Astrocyte (in vitro differentiated cells and primary cell): ENCODE measurements at regions not wholly inside any gene's neighbourhood (a gene's known extent, or its start where the extent isn't known, plus 50 kb on each side); places are given as distances from the start of the nearest gene placed in this dataset.
"Not testable (repeated sequence)": the region's sequence is repeated elsewhere in the genome, so short reads cannot be mapped to it uniquely, and the experiment has no call there.

ENCODE experiments used
- DNase-seq: peaks from one replicate; pipeline ENCODE4 v3.0.0-alpha.2; 2010; ENCODE audit warnings: low read depth
- FAIRE-seq: peaks from 2 replicates; lab custom pipeline; 2011; peaks lifted over from hg19 to GRCh38; lab: Jason Lieb, UNC
- H2AFZ ChIP-seq: 2 replicates; pipeline ENCODE4 v1.6.0; 2012; ENCODE audit warnings: low read depth, low read length, inconsistent platforms
- H3K27ac ChIP-seq: 2 replicates; pipeline ENCODE4 v1.5.1; 2011; ENCODE audit warnings: low read depth, low read length, inconsistent platforms
- H3K27me3 ChIP-seq: 2 replicates; pipeline ENCODE4 v1.6.0; 2011; ENCODE audit warnings: low read length, inconsistent platforms; ENCODE audit not compliant: insufficient read depth
- H3K36me3 ChIP-seq: 2 replicates; pipeline ENCODE4 v1.5.1; 2011; ENCODE audit warnings: low read length, inconsistent platforms; ENCODE audit not compliant: insufficient read depth
- H3K4me1 ChIP-seq: 2 replicates; pipeline ENCODE4 v1.5.1; 2011; ENCODE audit warnings: low read length, inconsistent platforms; ENCODE audit not compliant: insufficient read depth
- H3K4me2 ChIP-seq: 2 replicates; pipeline ENCODE4 v1.6.0; 2012; ENCODE audit warnings: low read length, inconsistent platforms
- H3K4me3 ChIP-seq: 2 replicates; pipeline ENCODE4 v1.5.1; 2011; ENCODE audit warnings: low read depth, mild to moderate bottlenecking, low read length, inconsistent platforms; ENCODE audit not compliant: insufficient read depth
- H3K79me2 ChIP-seq: 2 replicates; pipeline ENCODE4 v1.6.0; 2012; ENCODE audit warnings: mild to moderate bottlenecking, low read length, inconsistent platforms; ENCODE audit not compliant: insufficient read depth
- H3K9ac ChIP-seq: 2 replicates; pipeline ENCODE4 v1.6.0; 2012; ENCODE audit warnings: mild to moderate bottlenecking, low read length, inconsistent platforms
- H3K9me3 ChIP-seq: 2 replicates; pipeline ENCODE4 v1.5.1; 2012; ENCODE audit warnings: low read depth, mild to moderate bottlenecking, low read length, inconsistent platforms; ENCODE audit not compliant: insufficient read depth
- H4K20me1 ChIP-seq: 2 replicates; pipeline ENCODE4 v1.6.0; 2012; ENCODE audit warnings: low read length, inconsistent platforms; ENCODE audit not compliant: insufficient read depth
- H3K27ac Mint-ChIP-seq: one replicate; pipeline ENCODE4 v1.8.0; 2021; ENCODE audit warnings: mild to moderate bottlenecking, mixed read lengths; ENCODE audit not compliant: unreplicated experiment
- H3K27me3 Mint-ChIP-seq: one replicate; pipeline ENCODE4 v1.8.0; 2021; ENCODE audit warnings: low read depth, mixed read lengths; ENCODE audit not compliant: unreplicated experiment
- H3K36me3 Mint-ChIP-seq: one replicate; pipeline ENCODE4 v1.8.0; 2021; ENCODE audit warnings: low read depth, mixed read lengths; ENCODE audit not compliant: unreplicated experiment
- H3K4me1 Mint-ChIP-seq: one replicate; pipeline ENCODE4 v1.8.0; 2021; ENCODE audit warnings: low read depth, mixed read lengths; ENCODE audit not compliant: unreplicated experiment
- H3K4me3 Mint-ChIP-seq: one replicate; pipeline ENCODE4 v1.8.0; 2021; ENCODE audit warnings: mild to moderate bottlenecking, moderate library complexity, mixed read lengths; ENCODE audit not compliant: unreplicated experiment
- H3K9me3 Mint-ChIP-seq: one replicate; pipeline ENCODE4 v1.8.0; 2021; ENCODE audit warnings: mild to moderate bottlenecking, mixed read lengths; ENCODE audit not compliant: unreplicated experiment
- CTCF ChIP-seq: IDR thresholded peaks from 2 replicates; pipeline ENCODE4 v1.5.1; 2011; ENCODE audit warnings: low read depth, mild to moderate bottlenecking, inconsistent platforms, low read length, moderate library complexity; ENCODE audit not compliant: insufficient read depth
- EZH2 ChIP-seq: IDR thresholded peaks from 2 replicates; pipeline ENCODE4 v1.6.1; 2012; ENCODE audit warnings: mild to moderate bottlenecking, low read length, inconsistent platforms; ENCODE audit not compliant: insufficient read depth

GRCh38 chrX:30995060-30995700, 76.7 kb downstream of the FTHL17 start:
- Histone ChIP-seq H4K20me1 (no peaks in the 10 kb centered on the region), H3K4me1 (no peaks in the 10 kb centered on the region), H3K9ac (no peak overlapping the region), H3K4me3 (no peak overlapping the region), H2AFZ (no peak overlapping the region), H3K36me3 (no peaks in the 10 kb centered on the region), H3K27me3 (no peaks in the 10 kb centered on the region), H3K9me3 (no peaks in the 10 kb centered on the region), H3K4me2 (no peak overlapping the region), H3K27ac (no peak overlapping the region), H3K79me2 (no peaks in the 10 kb centered on the region)
- no peak for TF ChIP-seq EZH2
- TF ChIP-seq CTCF: no peak
- Mint-ChIP-seq H3K27ac (no peak overlapping the region), H3K36me3 (no peaks in the 10 kb centered on the region), H3K9me3 (no peaks in the 10 kb centered on the region), H3K4me1 (peaks cover 5% of the 10 kb centered on the region), H3K4me3 (no peak overlapping the region), H3K27me3 (no peaks in the 10 kb centered on the region)
- DNase-seq: no peak
- FAIRE-seq: no peak

- DNase-seq, H4K20me1 ChIP-seq, H3K27ac Mint-ChIP-seq, H3K27ac ChIP-seq, H3K9me3 ChIP-seq, H3K27me3 ChIP-seq, H2AFZ ChIP-seq, H3K4me1 ChIP-seq, H3K9ac ChIP-seq, H3K4me1 Mint-ChIP-seq, H3K27me3 Mint-ChIP-seq, H3K36me3 Mint-ChIP-seq, H3K4me3 ChIP-seq, H3K9me3 Mint-ChIP-seq, H3K4me2 ChIP-seq, H3K79me2 ChIP-seq, H3K4me3 Mint-ChIP-seq, H3K36me3 ChIP-seq, FAIRE-seq: not testable (repeated sequence)
Observed at GRCh38 chrX:30994018-30994417, 77.8 kb downstream of the FTHL17 start.

- H3K4me1 Mint-ChIP-seq: peaks cover 5% of the 10 kb centered on the region
- no peak for TF ChIP-seq EZH2
- TF ChIP-seq CTCF: no peak
- Histone ChIP-seq H2AFZ (no peak overlapping the region), H3K36me3 (no peaks in the 10 kb centered on the region), H3K9ac (no peak overlapping the region), H3K4me1 (no peaks in the 10 kb centered on the region), H3K79me2 (no peaks in the 10 kb centered on the region), H3K4me3 (no peak overlapping the region), H3K4me2 (no peak overlapping the region), H3K27me3 (no peaks in the 10 kb centered on the region), H3K9me3 (no peaks in the 10 kb centered on the region), H3K27ac (no peak overlapping the region), H4K20me1 (no peaks in the 10 kb centered on the region)
- H3K36me3 Mint-ChIP-seq: no peaks in the 10 kb centered on the region
- no peaks in the 10 kb centered on the region for H3K9me3 Mint-ChIP-seq
- no peaks in the 10 kb centered on the region for H3K27me3 Mint-ChIP-seq
- DNase-seq (peak; percentile 10), FAIRE-seq (no peak)
- H3K27ac Mint-ChIP-seq: no peak overlapping the region
- H3K4me3 Mint-ChIP-seq: no peak overlapping the region
Observed at GRCh38 chrX:30992381-30992904, 79.4 kb downstream of the FTHL17 start.
